HL-60/S4 treated with phorbol 12-myristate 13-acetate at 8.2 ng/mL for 4 days and 3 days (cell line): ENCODE measurements at regions not wholly inside any gene's neighbourhood (a gene's known extent, or its start where the extent isn't known, plus 50 kb on each side); places are given as distances from the start of the nearest gene placed in this dataset.
"Not testable (repeated sequence)": the region's sequence is repeated elsewhere in the genome, so short reads cannot be mapped to it uniquely, and the experiment has no call there.

Source experiments
- in situ Hi-C: fragments of 300-500 bp; cut with MboI; formaldehyde crosslinking; loops from 2 replicates; pipeline ENCODE4 v1.15.0; 2022; ENCODE audit warnings: low sequenced_read_pairs

DNA sequence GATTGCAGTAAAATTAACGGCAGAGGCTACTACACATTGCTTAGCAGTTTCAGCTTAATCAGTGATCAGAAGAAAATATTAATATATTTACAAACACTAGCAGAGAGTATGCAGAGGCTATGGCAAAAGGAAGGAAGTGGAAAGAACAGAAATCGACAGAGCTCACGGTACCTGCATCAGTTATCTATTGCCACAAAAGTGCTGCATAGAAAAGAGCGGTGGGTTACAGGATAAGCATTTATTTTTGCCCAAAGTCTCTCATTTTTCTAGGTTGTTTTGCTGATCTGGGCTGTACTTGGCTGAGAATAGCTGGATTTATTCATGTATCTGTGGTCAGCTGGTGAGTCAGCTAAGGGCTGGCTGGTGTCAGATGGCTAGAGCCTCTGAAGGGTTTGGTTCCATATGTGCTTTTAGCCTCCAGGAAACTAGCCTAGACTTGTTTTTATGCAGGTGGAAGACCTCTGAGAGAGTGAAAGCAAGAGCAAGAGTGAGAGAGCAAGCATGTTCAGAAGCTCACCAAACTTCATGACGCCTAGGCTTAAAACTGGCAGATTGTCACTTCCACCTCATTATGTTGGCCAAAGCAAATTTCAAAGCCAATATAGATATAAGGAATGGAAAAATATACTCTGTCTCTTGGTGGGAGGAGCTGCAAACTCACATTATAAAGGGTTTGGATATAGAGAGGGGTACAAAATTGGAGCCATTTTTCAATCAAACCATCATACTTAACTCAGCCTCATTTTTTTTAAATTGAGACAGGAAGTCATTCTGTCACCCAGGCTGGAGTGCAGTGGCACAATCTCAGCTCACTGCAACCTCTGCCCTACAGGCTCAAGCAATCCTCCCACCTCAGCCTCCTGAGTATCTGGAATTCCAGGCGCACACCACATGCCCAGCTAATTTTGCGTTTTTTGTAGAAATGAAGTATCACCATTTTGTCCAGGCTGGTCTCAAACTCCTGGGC lies 153.2 kb upstream of the RPL34 start:
- in situ Hi-C loops = no loop called here

GRCh38 chr4:108465886-108466500 lies 154.4 kb upstream of the RPL34 start:
- in situ Hi-C loops = no loop called here

- in situ Hi-C loops = no loop called here
Observed at GRCh38 chr4:108458681-108459080, 161.7 kb upstream of the RPL34 start.

DNA sequence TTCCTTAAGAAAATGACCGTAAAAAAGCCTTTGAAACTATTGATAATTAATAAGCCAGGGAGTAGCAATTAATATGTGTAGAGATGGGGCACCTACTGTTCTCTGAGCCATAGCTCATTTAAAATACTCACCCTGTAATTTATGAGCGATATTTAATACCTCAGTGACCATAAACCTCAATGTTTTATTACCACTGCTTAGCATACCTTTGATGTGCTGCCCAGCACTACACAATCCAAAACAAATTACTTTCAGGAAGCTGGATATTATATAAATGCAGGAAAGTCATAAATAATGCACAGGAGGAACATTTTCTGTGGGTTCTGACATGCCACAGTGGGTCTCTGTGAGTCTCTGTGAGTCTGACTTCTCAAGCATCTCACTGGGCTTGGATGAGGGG lies 166.1 kb upstream of the RPL34 start:
- in situ Hi-C loops = no loop called here

GRCh38 chr4:108453366-108453765 lies 167.0 kb upstream of the RPL34 start:
- in situ Hi-C loops = no loop called here

- in situ Hi-C loops = no loop called here
Observed at GRCh38 chr4:108450236-108450898, 170.0 kb upstream of the RPL34 start.

DNA sequence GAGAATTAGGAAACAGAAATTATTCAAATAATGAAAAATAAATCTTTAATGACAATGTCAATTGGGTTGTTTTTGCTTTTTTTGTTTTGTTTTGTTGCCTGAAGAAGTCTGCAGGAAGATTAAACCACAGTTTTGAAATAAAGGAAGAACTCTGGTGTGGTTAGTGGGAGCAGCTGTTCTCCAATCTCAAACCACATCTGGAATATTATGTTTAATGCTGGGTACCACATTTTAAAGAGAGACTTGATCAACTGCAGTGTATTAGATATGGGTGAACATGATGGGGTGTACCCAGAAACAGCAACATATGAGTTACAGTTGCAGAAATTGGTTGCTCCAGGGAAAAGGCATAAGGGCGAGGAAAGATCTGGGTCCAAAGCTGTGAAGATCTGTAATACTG lies 171.2 kb upstream of the RPL34 start:
- in situ Hi-C loops = no loop called here

GRCh38 chr4:108446556-108446955 lies 173.8 kb upstream of the RPL34 start:
- in situ Hi-C loops = no loop called here

DNA sequence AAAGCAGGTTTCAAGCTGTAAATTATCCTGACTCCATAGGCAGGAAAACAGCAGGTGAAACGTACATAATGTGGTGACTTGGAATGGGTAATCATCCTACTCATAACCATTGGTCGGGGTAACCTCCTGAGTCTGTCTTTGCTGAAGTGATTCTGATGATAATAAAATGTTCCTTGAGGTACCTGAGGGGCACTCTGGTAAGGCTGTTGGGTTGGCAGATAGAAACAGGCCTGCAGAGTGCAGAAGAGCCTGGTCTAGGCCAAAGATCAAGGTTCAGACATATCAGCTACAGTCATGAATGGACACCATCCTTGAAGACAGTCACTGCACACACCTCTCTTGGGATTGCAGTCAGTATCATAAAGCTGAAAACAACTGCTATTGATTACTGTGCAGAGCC lies 174.7 kb upstream of the RPL34 start:
- in situ Hi-C loops = no loop called here

DNA sequence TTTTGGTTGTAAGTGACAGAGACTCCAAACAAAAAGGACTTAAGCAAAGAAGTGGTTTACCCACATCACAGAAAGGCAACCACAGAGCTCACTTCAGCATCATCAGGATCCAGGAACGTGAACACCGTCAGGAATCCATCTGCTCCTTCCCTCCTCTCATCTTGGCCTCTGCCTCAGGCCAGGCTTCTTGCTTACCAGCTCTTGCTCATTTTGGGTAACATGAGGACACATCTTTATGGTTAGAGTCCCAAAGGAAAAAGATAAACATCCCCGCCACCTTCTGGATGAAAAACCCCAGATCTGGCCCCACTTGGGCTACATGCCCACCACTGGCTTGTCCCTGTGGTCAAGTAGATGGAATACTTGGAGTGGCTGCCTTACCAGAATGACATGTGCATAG lies 176.8 kb upstream of the RPL34 start:
- in situ Hi-C loops = no loop called here

- in situ Hi-C loops = no loop called here
Observed at GRCh38 chr4:108433832-108434231, 186.5 kb upstream of the RPL34 start.

DNA sequence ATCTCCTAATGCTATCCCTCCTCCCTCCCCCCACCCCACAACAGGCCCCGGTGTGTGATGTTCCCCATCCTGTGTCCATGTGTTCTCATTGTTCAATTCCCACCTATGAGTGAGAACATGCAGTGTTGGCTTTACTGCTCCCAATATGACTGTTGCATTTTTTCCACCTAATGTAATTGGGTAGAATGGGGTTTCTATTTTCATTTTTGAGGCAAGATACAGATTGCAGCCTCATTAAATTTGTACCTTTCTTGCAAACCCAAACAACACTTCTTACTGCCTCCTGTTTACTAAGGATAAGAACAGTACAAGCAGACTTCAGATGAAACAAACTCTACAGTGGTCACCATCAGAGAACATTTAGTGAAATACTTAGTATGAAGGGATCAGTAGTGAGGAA lies 187.0 kb upstream of the RPL34 start:
- in situ Hi-C loops = not testable (repeated sequence)

DNA sequence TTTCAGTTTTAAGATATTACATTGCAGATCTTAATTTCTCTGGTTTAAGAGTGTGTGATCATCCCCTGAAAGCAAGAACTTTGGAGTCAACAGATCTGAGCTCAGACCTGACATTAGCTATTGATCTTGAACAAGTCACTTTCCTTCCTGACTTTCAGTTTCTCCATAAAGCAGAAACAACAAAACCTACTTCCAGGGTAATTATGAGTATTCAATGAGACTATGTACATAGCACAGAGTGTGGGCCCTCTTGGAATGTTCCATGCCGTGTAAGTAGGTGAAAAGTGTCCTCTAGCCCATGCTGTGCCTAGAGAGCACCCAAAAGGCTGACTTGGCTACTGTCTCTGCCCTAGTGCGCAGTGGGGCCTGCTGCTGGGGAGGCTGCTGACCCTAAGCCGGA lies 188.0 kb upstream of the RPL34 start:
- in situ Hi-C loops = no loop called here

DNA sequence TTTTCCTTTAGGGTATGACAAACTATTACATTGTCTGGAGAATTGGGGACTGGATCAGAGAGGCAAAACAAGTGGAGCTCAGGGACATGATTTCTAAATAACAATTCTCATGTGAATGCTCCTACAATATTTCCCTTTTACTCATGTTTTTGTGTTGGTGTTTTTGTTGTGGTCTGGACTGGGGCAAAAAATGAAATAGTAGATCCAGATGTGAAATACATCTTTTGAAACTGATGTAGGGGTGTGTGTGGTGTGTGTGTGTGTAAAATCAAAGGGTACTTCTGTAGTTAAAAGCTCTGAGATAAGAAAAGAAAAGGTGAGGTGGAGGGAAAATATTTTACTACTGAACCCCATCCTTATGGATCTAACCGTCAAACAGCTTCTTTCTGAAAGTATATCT lies 188.4 kb upstream of the RPL34 start:
- in situ Hi-C loops = no loop called here

- in situ Hi-C loops = no loop called here
Observed at GRCh38 chr4:108430921-108431320, 189.5 kb upstream of the RPL34 start.

DNA sequence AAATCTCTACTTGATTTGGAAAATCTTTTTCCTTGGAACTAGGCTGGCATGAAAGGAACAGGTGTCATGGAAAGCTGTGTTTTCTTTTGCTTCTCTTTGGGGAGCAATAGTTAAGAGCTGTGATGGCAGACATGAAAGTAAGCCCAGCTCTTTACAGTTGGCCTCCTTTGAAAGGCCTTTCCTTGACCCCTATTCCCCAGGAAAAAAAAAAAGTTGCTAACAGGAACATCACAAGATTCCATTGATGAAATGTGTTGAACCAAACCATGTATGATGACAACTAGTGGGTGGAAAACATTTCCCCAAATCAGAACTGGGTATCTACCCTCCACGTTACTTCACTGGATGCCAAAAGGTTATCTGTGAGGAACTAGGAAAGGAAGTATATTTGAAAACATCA lies 190.7 kb upstream of the RPL34 start:
- in situ Hi-C loops = no loop called here

DNA sequence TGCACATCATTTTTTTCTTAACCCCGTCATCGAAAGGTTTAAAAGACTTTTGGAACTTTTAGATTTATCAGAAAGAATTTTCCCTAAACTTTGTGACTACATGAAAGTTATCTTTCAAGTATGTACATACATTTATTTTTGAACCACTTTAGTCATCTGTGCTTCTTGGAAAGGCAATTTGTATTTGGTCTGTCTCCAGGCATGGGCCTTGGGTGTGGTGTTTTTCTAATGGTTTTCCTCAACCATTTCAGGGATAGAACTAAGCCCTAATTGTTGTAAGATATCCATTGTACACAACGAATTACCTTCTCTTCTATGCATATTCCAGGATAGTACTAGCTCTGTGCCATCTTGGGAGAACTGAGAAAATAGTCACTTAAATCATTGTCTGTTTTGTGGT lies 191.5 kb upstream of the RPL34 start:
- in situ Hi-C loops = no loop called here

DNA sequence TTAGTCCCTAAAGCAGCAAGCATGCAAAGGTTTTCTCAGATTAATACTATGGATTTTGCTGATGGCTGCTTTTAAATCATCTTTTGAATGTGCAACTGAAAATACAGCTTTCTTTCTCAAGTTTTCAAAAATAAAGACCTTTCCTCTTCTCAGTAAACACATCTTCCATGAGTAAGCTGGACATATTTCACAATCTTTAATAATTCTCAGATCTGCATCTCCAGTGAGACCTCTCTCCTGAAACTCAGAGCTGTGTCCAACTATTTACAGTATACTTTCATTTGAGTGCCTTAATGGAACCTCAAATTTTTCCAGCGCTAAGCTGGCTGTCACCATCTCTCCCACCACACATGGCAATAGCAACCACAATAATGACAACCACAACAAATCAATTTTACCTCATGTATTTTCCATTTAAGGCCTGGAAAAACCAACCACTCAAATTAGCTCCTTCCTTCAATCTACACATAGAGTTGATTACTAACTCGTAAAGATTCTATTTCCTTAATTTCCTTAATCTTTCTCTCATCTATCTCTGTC lies 192.4 kb upstream of the RPL34 start:
- in situ Hi-C loops = no loop called here

DNA sequence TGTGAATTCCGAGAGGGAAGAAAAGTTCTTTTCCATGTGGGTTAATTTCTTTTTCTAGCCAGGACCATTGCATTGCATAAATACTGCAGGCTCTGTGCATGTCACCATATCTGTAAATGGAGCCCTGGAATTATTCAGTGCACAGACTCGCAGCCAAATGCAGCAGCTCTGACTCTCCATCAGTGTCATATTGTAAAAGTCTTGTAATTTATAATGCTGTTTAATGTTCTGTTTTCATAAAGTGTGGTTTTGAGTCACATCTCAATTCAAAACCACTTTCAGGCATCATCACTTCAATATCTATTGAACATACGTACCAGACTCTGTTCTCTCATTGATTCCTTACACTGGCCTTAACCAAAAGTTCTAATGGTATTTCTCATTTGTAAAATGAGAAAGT lies 193.9 kb upstream of the RPL34 start:
- in situ Hi-C loops = no loop called here

DNA sequence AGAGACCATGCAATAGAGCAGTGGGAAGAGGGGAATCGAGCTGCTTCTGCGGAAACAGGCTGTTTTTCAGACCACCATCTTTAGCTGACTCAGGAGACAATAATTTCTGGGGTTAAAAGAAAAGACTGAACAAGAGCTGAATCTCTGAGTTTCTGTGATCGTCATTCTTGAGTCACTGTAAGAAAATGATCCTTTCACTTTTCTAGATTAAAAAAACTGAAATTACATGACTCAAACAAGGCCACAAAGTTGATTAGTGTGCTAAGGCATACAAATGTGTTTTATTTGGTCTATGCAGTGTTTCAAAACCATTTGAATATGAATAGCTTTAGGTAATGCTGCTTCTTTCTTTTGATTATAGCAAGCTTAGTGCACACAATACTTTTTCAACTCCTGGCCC lies 194.4 kb upstream of the RPL34 start:
- in situ Hi-C loops = no loop called here

DNA sequence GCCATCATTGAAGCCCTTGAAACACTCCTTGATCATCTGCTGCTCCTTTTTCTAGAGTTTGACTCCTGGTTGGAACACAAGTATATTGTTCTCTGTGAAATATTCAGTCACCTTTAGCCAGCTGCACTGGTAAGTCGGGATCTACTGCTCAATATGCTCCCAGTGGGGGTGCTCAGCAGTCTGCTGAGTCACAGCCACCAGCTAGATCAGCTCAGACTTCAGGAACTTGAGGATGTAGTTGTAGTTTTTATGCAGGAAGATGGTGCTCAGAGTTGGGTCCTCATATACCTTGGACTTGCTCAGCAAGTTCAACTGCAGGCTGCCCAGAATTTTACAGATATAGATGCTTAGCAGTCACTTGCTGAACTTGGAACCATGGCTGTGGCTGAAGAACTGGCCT lies 202.5 kb upstream of the RPL34 start:
- in situ Hi-C loops = no loop called here

DNA sequence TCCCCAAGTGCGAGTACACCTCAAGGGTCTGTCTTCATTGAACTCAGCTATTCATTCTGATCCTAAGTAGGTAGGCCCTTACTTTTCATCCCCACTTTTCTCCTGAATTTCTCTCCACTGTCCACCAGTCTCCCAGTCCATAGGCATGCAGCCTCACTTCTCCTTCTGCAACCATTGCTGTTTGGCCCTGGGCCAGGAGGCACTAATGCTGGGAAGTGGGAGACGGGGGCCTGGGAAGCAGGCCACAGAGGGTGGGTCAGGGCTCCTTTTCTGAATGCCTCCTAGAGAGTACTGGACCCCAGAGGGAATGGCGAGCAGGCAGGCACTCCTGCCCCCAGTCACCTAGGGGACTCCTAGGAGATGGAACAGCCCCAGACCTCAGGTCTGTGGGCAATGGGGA lies 203.5 kb upstream of the RPL34 start:
- in situ Hi-C loops = no loop called here
